CD4-positive, alpha-beta T cell (primary cell): ENCODE measurements at regions not wholly inside any gene's neighbourhood (a gene's known extent, or its start where the extent isn't known, plus 50 kb on each side); places are given as distances from the start of the nearest gene placed in this dataset.
"Not testable (repeated sequence)": the region's sequence is repeated elsewhere in the genome, so short reads cannot be mapped to it uniquely, and the experiment has no call there.

Experiments
- ATAC-seq: fragments of 200-7000 bp; cut with Tn5 transposase; one replicate; pipeline ENCODE4 v1.10.0; 2022; ENCODE audit warnings: mild to moderate bottlenecking; ENCODE audit not compliant: poor library complexity
- CTCF ChIA-PET: fragments of 350-600 bp; sonication (Branson Sonifier 250); formaldehyde crosslinking; loops from one replicate; lab custom pipeline; 2021; ENCODE audit warnings: antibody characterized with exemption, inconsistent platforms; lab: Charles Lee
- POLR2A ChIA-PET: fragments of 350-600 bp; sonication (Branson Sonifier 250); formaldehyde crosslinking; loops from one replicate; lab custom pipeline; 2021; ENCODE audit warnings: antibody characterized with exemption, inconsistent platforms; lab: Charles Lee
- DNase-seq, 14 experiments: peaks; one replicate each; pipeline ENCODE4 v3.0.0-alpha.2; 2013 to 2020; ENCODE audit warnings: mixed read lengths in 2 of 14
- H3K27ac ChIP-seq, 2 donors: one replicate each; pipeline versions ENCODE4 v1.5.1 to v1.7.0; 2013; ENCODE audit warnings: low read length in 2 of 2, low read depth in 1 of 2, mild to moderate bottlenecking in 1 of 2
- H3K27me3 ChIP-seq, 2 experiments: 1 replicate in 1 of 2; 2 replicates in 1 of 2; pipeline versions ENCODE4 v1.6.1 to v1.7.0; 2013; ENCODE audit warnings: low read length in 2 of 2, control low read depth in 1 of 2, mild to moderate bottlenecking in 1 of 2, moderate library complexity in 1 of 2; ENCODE audit not compliant: insufficient read depth in 2 of 2, control insufficient read depth in 1 of 2
- H3K36me3 ChIP-seq: one replicate; pipeline ENCODE4 v1.6.1; 2013; ENCODE audit warnings: low read length, control low read depth; ENCODE audit not compliant: insufficient read depth
- H3K4me1 ChIP-seq: one replicate; pipeline ENCODE4 v1.6.1; 2013; ENCODE audit warnings: low read length, control low read depth; ENCODE audit not compliant: insufficient read depth
- H3K4me3 ChIP-seq: one replicate; pipeline ENCODE4 v1.5.1; 2013; ENCODE audit warnings: mild to moderate bottlenecking, low read length, moderate library complexity
- H3K9me3 ChIP-seq, 2 experiments: 1 replicate in 1 of 2; 2 replicates in 1 of 2; pipeline versions ENCODE4 v1.6.1 to v1.7.0; 2013; ENCODE audit warnings: low read length in 2 of 2, mild to moderate bottlenecking in 2 of 2, control low read depth in 1 of 2, moderate library complexity in 1 of 2; ENCODE audit not compliant: control insufficient read depth in 1 of 2, insufficient read depth in 1 of 2
- H3K27ac Mint-ChIP-seq: one replicate; pipeline ENCODE4 v1.8.0; 2020; ENCODE audit warnings: mixed read lengths
- H3K27me3 Mint-ChIP-seq: one replicate; pipeline ENCODE4 v1.8.0; 2021; ENCODE audit warnings: mixed read lengths
- H3K36me3 Mint-ChIP-seq: one replicate; pipeline ENCODE4 v1.8.0; 2021; ENCODE audit warnings: low read depth, mixed read lengths
- H3K4me1 Mint-ChIP-seq: one replicate; pipeline ENCODE4 v1.8.0; 2021; ENCODE audit warnings: low read depth, mixed read lengths
- H3K4me3 Mint-ChIP-seq: one replicate; pipeline ENCODE4 v1.8.0; 2020; ENCODE audit warnings: mild to moderate bottlenecking, mixed read lengths
- H3K9me3 Mint-ChIP-seq: one replicate; pipeline ENCODE4 v1.8.0; 2020; ENCODE audit warnings: mixed read lengths
- CTCF ChIP-seq: fragments of 200-600 bp; IDR thresholded peaks from one replicate; pipeline ENCODE4 v1.8.0; 2022; ENCODE audit warnings: antibody characterized with exemption, mild to moderate bottlenecking
- intact Hi-C, 2 experiments: fragments of 100-400 bp; cut with DNase I in 1 of 2; cut with micrococcal nuclease in 1 of 2; formaldehyde crosslinking; loops; one replicate each; pipeline versions ENCODE4 v1.15.1 to v1.9.0; 2023 to 2025; cut with DNase I, micrococcal nuclease

DNA sequence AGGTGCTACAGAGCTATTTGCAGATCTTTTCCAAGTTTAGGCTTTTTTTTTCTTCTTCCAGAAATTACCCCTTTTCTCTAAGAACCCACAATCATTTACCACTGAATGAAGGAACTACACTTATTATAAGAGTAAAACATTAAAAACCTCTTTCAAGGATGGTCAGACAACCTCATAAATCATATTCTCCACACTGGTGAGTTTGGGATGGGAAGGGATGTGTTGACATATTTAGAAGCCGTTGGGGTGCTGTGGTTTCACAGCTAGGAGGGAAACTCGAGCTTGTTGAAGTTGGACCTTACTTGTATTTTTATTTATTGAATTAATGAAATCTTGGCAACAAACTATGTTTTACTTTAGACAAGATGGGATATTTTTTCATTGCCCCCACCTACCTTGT lies 289.4 kb upstream of the MEIS1 start:
- Histone ChIP-seq H3K27ac (no peak overlapping the region), H3K4me3 (no peak overlapping the region)
- no peak for TF ChIP-seq CTCF

GRCh38 chr2:66144324-66144723 lies 290.6 kb upstream of the MEIS1 start:
- H3K4me3 Mint-ChIP-seq, H3K4me1 ChIP-seq, POLR2A ChIA-PET, ATAC-seq, H3K27me3 ChIP-seq, H3K36me3 Mint-ChIP-seq, H3K4me1 Mint-ChIP-seq, H3K27ac ChIP-seq, H3K36me3 ChIP-seq, CTCF ChIA-PET, H3K4me3 ChIP-seq, DNase-seq, H3K9me3 ChIP-seq, H3K27me3 Mint-ChIP-seq, intact Hi-C loops, H3K9me3 Mint-ChIP-seq, H3K27ac Mint-ChIP-seq: not testable (repeated sequence)

More for the DNA sequence above, 289.4 kb upstream of the MEIS1 start:
- no peak for ATAC-seq
- Histone ChIP-seq H3K27me3 (no peaks in the 10 kb centered on the region), H3K4me1 (no peaks in the 10 kb centered on the region), H3K9me3 (no peaks in the 10 kb centered on the region), H3K36me3 (no peaks in the 10 kb centered on the region)
- H3K36me3 Mint-ChIP-seq: no peaks in the 10 kb centered on the region
- peaks cover 5% of the 10 kb centered on the region for H3K27me3 Mint-ChIP-seq
- DNase-seq: no peak
- CTCF ChIA-PET: no interaction called here
- no peak overlapping the region for H3K4me3 Mint-ChIP-seq
- intact Hi-C loops: no loop called here
- no peak overlapping the region for H3K27ac Mint-ChIP-seq
- H3K9me3 Mint-ChIP-seq: peaks cover 3% of the 10 kb centered on the region
- POLR2A ChIA-PET: no interaction called here
- no peaks in the 10 kb centered on the region for H3K4me1 Mint-ChIP-seq

DNA sequence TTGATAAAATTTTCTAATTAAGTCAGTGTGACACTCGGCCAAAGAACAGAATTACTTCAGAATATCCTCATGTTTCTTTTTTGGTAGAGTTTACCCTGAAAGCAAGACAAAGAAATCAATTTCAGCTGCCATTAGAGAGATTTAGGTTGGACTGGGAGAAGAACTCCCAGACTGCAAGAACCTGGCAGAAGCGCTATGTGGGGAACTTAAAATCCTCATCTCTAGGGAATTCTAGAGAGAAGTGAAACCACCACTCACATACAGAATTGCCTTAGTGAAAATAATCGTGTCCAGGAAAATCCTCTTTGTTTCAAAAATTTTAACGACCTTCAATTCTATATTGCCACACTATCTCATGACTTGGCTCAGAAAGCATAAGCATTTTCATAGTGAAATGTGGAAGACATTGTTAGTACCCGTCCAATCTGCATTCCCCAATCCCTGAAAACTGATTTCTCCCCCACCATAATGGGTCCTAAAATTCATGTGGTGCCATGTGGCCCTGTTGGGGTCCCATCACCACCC lies 297.3 kb upstream of the MEIS1 start:
- intact Hi-C loops: no loop called here
- no peaks in the 10 kb centered on the region for H3K36me3 Mint-ChIP-seq
- Histone ChIP-seq H3K4me1 (no peaks in the 10 kb centered on the region), H3K36me3 (no peaks in the 10 kb centered on the region), H3K9me3 (peaks cover 0 to 3% of the 10 kb centered on the region in 2 experiments), H3K27ac (no peak overlapping the region), H3K4me3 (no peak overlapping the region), H3K27me3 (no peaks in the 10 kb centered on the region)
- ATAC-seq (no peak), DNase-seq (no peak)
- no peak overlapping the region for H3K27ac Mint-ChIP-seq
- CTCF ChIA-PET: no interaction called here
- no peaks in the 10 kb centered on the region for H3K27me3 Mint-ChIP-seq
- H3K4me3 Mint-ChIP-seq: no peak overlapping the region
- POLR2A ChIA-PET: no interaction called here
- H3K4me1 Mint-ChIP-seq: no peaks in the 10 kb centered on the region
- no peak for TF ChIP-seq CTCF
- peaks cover 5% of the 10 kb centered on the region for H3K9me3 Mint-ChIP-seq

- Histone ChIP-seq H3K27ac (no peak overlapping the region), H3K4me1 (no peaks in the 10 kb centered on the region), H3K4me3 (no peak overlapping the region), H3K27me3 (no peaks in the 10 kb centered on the region), H3K36me3 (no peaks in the 10 kb centered on the region), H3K9me3 (peaks cover 0 to 6% of the 10 kb centered on the region in 2 experiments)
- Mint-ChIP-seq H3K9me3 (peaks cover 5% of the 10 kb centered on the region), H3K36me3 (no peaks in the 10 kb centered on the region), H3K4me3 (no peak overlapping the region), H3K27me3 (no peaks in the 10 kb centered on the region), H3K4me1 (no peaks in the 10 kb centered on the region), H3K27ac (no peak overlapping the region)
- intact Hi-C loops: no loop called here
- ATAC-seq: no peak
- CTCF ChIA-PET: no interaction called here
- POLR2A ChIA-PET: no interaction called here
- TF ChIP-seq CTCF: no peak
- DNase-seq: no peak
These were observed 300.7 kb upstream of the MEIS1 start for GRCh38 chr2:66134138-66134701.
